ENCODE measurements at regions not wholly inside any gene's neighbourhood (a gene's known extent, or its start where the extent isn't known, plus 50 kb on each side); places are given as distances from the start of the nearest gene placed in this dataset.
"Not testable (repeated sequence)": the region's sequence is repeated elsewhere in the genome, so short reads cannot be mapped to it uniquely, and the experiment has no call there.

DNA sequence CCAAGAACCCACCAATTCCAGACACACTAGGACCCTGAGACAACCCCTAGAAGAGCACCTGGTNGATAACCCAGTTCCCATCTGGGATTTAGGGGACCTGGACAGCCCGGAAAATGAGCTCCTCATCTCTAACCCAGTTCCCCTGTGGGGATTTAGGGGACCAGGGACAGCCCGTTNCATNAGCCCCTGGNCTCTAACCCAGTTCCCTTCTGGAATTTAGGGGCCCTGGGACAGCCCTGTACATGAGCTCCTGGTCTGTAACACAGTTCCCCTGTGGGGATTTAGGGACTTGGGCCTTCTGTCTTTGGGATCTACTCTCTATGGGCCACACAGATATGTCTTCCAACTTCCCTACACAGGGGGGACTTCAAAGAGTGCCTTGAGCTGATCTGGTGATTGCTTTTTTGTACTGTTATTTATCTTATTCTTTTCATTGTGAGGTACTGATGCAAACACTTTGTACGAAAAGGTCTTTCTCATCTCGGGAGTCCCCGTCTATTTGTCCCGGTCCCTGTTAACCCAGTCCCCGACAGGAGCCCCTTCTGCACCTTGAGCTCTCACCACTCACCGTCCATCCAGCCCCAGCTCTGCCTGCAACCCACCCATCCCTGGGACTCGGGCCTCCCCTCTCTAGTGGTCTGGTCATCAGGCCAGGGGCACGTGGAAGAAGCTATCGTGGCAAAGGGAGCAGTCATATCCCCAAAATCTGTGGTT is 58.2 kb upstream of the PLCXD1 start:
- CTCF ChIA-PET; FAIRE-seq; H3K4me2 ChIP-seq; H3K4me3 ChIP-seq; H3K27ac ChIP-seq; H3K4me1 ChIP-seq; POLR2A ChIA-PET; DNase-seq (ENCODE audit: low read depth in 1 of 2, low spot score in 1 of 2); H3K9me3 ChIP-seq: not testable (repeated sequence)
- ATAC-seq = peak in 1 of 2 experiments; percentile 58; a peak in 3 of 6 replicates
- no CpG with 5 or more reads among the region's 11 CpGs for WGBS (ENCODE audit: missing lambda C conversion rate)

DNA sequence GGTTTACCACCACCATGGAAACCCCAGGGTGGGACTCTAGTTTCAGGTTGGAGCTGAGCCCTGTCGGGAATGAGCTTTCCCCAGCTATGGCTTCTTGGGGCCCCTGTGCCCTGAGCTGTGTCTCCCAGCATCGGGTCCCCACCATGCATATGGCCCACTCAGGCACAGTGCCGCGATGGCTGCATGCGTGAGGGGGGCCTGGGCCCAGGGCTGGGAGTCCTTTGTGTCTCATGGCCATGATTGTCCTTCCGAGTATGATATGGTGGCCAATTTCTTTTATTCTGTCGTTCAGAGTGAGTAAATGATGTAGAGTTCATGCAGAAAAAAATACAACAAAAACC is 57.7 kb upstream of the PLCXD1 start:
- H3K4me3 ChIP-seq; POLR2A ChIA-PET; H3K4me1 ChIP-seq; H3K9me3 ChIP-seq; FAIRE-seq; H3K4me2 ChIP-seq; DNase-seq (ENCODE audit: low read depth in 1 of 2, low spot score in 1 of 2); CTCF ChIA-PET; ATAC-seq; H3K27ac ChIP-seq: not testable (repeated sequence)
- WGBS (ENCODE audit: missing lambda C conversion rate) = no CpG with 5 or more reads among the region's 7 CpGs

DNA sequence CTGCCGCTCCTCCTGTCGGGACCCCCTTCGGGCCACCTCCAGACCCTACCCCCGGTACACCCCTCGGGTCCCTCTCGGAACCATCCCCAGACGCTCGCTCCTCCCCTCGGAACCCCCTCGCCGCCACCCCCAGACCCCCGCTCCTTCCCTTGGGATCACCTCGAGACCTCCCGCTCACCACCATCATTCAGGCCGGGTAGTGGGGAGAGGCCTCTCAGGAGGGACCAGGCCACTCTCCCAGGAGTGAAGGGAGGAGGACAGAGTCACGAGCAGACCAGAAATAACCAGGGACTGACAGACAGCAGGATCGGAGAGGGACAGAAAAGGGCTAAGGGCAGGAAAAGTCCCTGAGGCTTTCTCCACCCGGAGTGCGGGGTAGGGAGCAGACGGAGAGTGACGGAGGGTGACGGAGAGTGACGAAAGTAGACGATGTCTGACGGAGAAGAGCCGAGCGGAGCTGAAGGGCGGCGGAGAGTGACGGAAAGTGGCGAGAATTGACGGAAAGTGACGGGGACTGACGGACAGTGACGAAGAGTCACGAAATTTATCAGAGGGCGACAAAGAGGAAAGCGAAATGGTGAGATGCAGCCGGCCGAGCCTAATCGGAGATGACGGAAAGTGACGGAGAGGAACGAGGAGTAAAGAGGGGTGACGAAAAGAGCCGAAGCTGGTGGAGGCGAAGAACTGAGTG is 54.6 kb upstream of the PLCXD1 start:
- POLR2A ChIA-PET; H3K4me2 ChIP-seq; H3K9me3 ChIP-seq; H3K27ac ChIP-seq; CTCF ChIA-PET; H3K4me3 ChIP-seq; H3K4me1 ChIP-seq; FAIRE-seq; DNase-seq (ENCODE audit: low read depth in 1 of 2, low spot score in 1 of 2): not testable (repeated sequence)
- ATAC-seq = peak; percentile 37 to 63; a peak in 5 of 6 replicates
- 55% methylated on average over 10 of the region's 47 CpGs for WGBS (ENCODE audit: missing lambda C conversion rate)

DNA sequence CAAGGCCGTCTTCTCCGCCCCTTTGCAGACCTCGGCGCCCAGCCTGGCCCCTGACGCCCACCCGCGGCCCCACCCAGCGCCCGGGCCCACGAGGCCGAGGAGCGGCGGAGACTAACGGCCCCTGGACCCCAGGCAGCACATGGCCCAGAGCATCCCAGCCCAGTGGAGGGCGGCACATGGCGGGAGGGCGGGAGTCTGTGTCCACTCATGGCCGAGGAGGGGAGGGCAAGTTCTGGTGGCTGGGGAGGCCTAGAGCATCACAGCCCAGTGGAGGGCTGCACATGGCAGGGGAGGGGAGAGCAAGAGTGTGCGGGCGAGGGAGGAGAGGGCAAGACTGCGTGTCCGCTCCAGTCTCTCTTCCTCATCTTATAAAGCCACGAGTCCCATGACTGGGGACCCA is 53.8 kb upstream of the PLCXD1 start:
- CTCF ChIA-PET; ATAC-seq; H3K27ac ChIP-seq; H3K4me2 ChIP-seq; H3K4me1 ChIP-seq; H3K9me3 ChIP-seq; POLR2A ChIA-PET; FAIRE-seq; DNase-seq (ENCODE audit: low read depth in 1 of 2, low spot score in 1 of 2); H3K4me3 ChIP-seq: not testable (repeated sequence)
- no CpG with 5 or more reads among the region's 23 CpGs for WGBS (ENCODE audit: missing lambda C conversion rate)

All from A549 (cell line).